Prostate gland (tissue), 2 donors: ENCODE measurements at regions not wholly inside any gene's neighbourhood (a gene's known extent, or its start where the extent isn't known, plus 50 kb on each side); places are given as distances from the start of the nearest gene placed in this dataset.
"Not testable (repeated sequence)": the region's sequence is repeated elsewhere in the genome, so short reads cannot be mapped to it uniquely, and the experiment has no call there.

Experiments used
- DNase-seq: peaks from one replicate; pipeline ENCODE4 v3.0.0-alpha.2; 2019; ENCODE audit warnings: low spot score
- H3K27ac ChIP-seq, 2 donors: fragments of 200-600 bp; sonication (generic); 2 replicates each; pipeline ENCODE4 v1.5.1; 2017 to 2019
- H3K27me3 ChIP-seq: fragments of 200-600 bp; sonication (generic); replicated peaks from 2 replicates; pipeline ENCODE4 v1.5.1; 2019; ENCODE audit not compliant: insufficient read depth
- H3K36me3 ChIP-seq, 2 donors: fragments of 200-600 bp; sonication (generic); 1 replicate in 1 of 2; 2 replicates in 1 of 2; pipeline versions ENCODE4 v1.5.1 to v1.8.1; 2017 to 2019
- H3K4me1 ChIP-seq: fragments of 200-600 bp; sonication (generic); replicated peaks from 2 replicates; pipeline ENCODE4 v1.5.1; 2019
- H3K4me3 ChIP-seq, 2 donors: fragments of 200-600 bp; sonication (generic); 2 replicates each; pipeline ENCODE4 v1.5.1; 2017 to 2019
- H3K9me3 ChIP-seq: fragments of 200-600 bp; sonication (generic); 2 replicates; pipeline ENCODE4 v1.5.1; 2017
- CTCF ChIP-seq, 4 experiments: fragments of 200-600 bp in 2 of 4; fragments of 450-650 bp in 2 of 4; sonication (generic) in 2 of 4; IDR thresholded peaks; 1 replicate in 3 of 4; 2 replicates in 1 of 4; pipeline ENCODE4 v1.5.1; 2016 to 2019; ENCODE audit warnings: antibody characterized with exemption in 4 of 4, mild to moderate bottlenecking in 2 of 4, moderate library complexity in 2 of 4
- POLR2A ChIP-seq: fragments of 450-650 bp; IDR thresholded peaks from one replicate; pipeline ENCODE4 v1.6.1; 2016; ENCODE audit warnings: antibody characterized with exemption, mild to moderate bottlenecking
- POLR2AphosphoS5 ChIP-seq: sonication (generic); formaldehyde crosslinking; IDR thresholded peaks from one replicate; pipeline ENCODE4 v1.6.1; 2017; ENCODE audit warnings: antibody characterized with exemption
- WGBS: methylation state at CpG from one replicate; pipeline ENCODE4 v1.1.5; 2018; 5-methylcytosine and 5-hydroxymethylcytosine counted together
- intact Hi-C: fragments of 100-400 bp; cut with DNase I; formaldehyde crosslinking; loops from one replicate; pipeline ENCODE4 v1.14.2; 2022

GRCh38 chr2:84129018-84129417, 330.1 kb downstream of the SUCLG1 start:
- no peak for DNase-seq
- Histone ChIP-seq H3K4me3 (no peak overlapping the region), H3K27ac (no peak overlapping the region), H3K4me1 (no peaks in the 10 kb centered on the region), H3K9me3 (no peaks in the 10 kb centered on the region), H3K27me3 (no peaks in the 10 kb centered on the region), H3K36me3 (no peaks in the 10 kb centered on the region)
- intact Hi-C loops: no loop called here
- TF ChIP-seq POLR2AphosphoS5 (no peak), POLR2A (no peak), CTCF (IDR thresholded peaks at IDR 0.05) (no peak)
- WGBS: 77% methylated on average over 4 of the region's 4 CpGs

- H3K27ac ChIP-seq, H3K9me3 ChIP-seq, intact Hi-C loops, H3K36me3 ChIP-seq, H3K4me3 ChIP-seq, DNase-seq, H3K27me3 ChIP-seq, H3K4me1 ChIP-seq: not testable (repeated sequence)
- WGBS: 95% methylated on average over 8 of the region's 8 CpGs
Observed at GRCh38 chr2:84127812-84128211, 331.3 kb downstream of the SUCLG1 start.

GRCh38 chr2:84126530-84126929, 332.6 kb downstream of the SUCLG1 start:
- intact Hi-C loops: no loop called here

GRCh38 chr2:84126084-84126483, 333.0 kb downstream of the SUCLG1 start:
- Histone ChIP-seq H3K4me3 (no peak overlapping the region), H3K9me3 (no peaks in the 10 kb centered on the region), H3K27me3 (no peaks in the 10 kb centered on the region), H3K27ac (no peak overlapping the region), H3K4me1 (no peaks in the 10 kb centered on the region), H3K36me3 (no peaks in the 10 kb centered on the region)
- no peak for TF ChIP-seq CTCF (IDR thresholded peaks at IDR 0.05)
- TF ChIP-seq POLR2AphosphoS5: no peak
- TF ChIP-seq POLR2A: no peak
- WGBS: 73% methylated on average over 1 of the region's 1 CpG
- intact Hi-C loops: no loop called here
- DNase-seq: no peak

More at GRCh38 chr2:84126530-84126929, 332.6 kb downstream of the SUCLG1 start:
- H3K27me3 ChIP-seq: no peaks in the 10 kb centered on the region
- H3K4me1 ChIP-seq: no peaks in the 10 kb centered on the region
- no peaks in the 10 kb centered on the region for H3K36me3 ChIP-seq
- DNase-seq: no peak
- H3K9me3 ChIP-seq: no peaks in the 10 kb centered on the region
- no peak overlapping the region for H3K27ac ChIP-seq
- H3K4me3 ChIP-seq: no peak overlapping the region
- WGBS: 35% methylated on average over 3 of the region's 3 CpGs
- TF ChIP-seq CTCF (IDR thresholded peaks at IDR 0.05) (no peak), POLR2A (no peak), POLR2AphosphoS5 (no peak)

- Histone ChIP-seq H3K4me3 (no peak overlapping the region), H3K27ac (no peak overlapping the region), H3K36me3 (no peaks in the 10 kb centered on the region), H3K4me1 (no peaks in the 10 kb centered on the region), H3K27me3 (no peaks in the 10 kb centered on the region), H3K9me3 (no peaks in the 10 kb centered on the region)
- WGBS: 40% methylated on average over 4 of the region's 4 CpGs
- DNase-seq: no peak
- TF ChIP-seq CTCF (IDR thresholded peaks at IDR 0.05) (no peak), POLR2A (no peak), POLR2AphosphoS5 (no peak)
- intact Hi-C loops: no loop called here
Observed at GRCh38 chr2:84116143-84116542, 342.9 kb downstream of the SUCLG1 start.
